ENCODE measurements at regions not wholly inside any gene's neighbourhood (a gene's known extent, or its start where the extent isn't known, plus 50 kb on each side); places are given as distances from the start of the nearest gene placed in this dataset.

- H3K4me3 ChIP-seq = no peak overlapping the region
- intact Hi-C loops (cut with DNase I) = no loop called here
- ATAC-seq = no peak
- no peak for DNase-seq
- no peaks in the 10 kb centered on the region for H3K27me3 ChIP-seq
- TF ChIP-seq CTCF (IDR thresholded peaks at IDR 0.05) (no peak), POLR2A (IDR thresholded peaks at IDR 0.05) (no peak)
- 28% methylated on average over 4 of the region's 5 CpGs for WGBS (ENCODE audit: insufficient coverage, low coverage, low lambda C conversion rate, missing lambda C conversion rate)
- no peaks in the 10 kb centered on the region for H3K4me1 ChIP-seq
- no peaks in the 10 kb centered on the region for H3K36me3 ChIP-seq
- no peaks in the 10 kb centered on the region for H3K9me3 ChIP-seq
- H3K27ac ChIP-seq = no peak overlapping the region
These were observed 592.7 kb downstream of the EPHA7 start for GRCh38 chr6:92826633-92827032.

- Histone ChIP-seq H3K9me3 (no peaks in the 10 kb centered on the region), H3K27ac (no peak overlapping the region), H3K4me3 (no peak overlapping the region), H3K4me1 (no peaks in the 10 kb centered on the region), H3K27me3 (no peaks in the 10 kb centered on the region), H3K36me3 (no peaks in the 10 kb centered on the region)
- intact Hi-C loops (cut with DNase I) = no loop called here
- 51% methylated on average over 4 of the region's 4 CpGs for WGBS (ENCODE audit: insufficient coverage, low coverage, low lambda C conversion rate, missing lambda C conversion rate)
- ATAC-seq (no peak), DNase-seq (no peak)
- TF ChIP-seq CTCF (IDR thresholded peaks at IDR 0.05) (no peak), POLR2A (IDR thresholded peaks at IDR 0.05) (no peak)
These were observed 597.1 kb downstream of the EPHA7 start for GRCh38 chr6:92822222-92822621.

GRCh38 chr6:92820601-92821000 is 598.8 kb downstream of the EPHA7 start:
- ATAC-seq (no peak), DNase-seq (no peak)
- 44% methylated on average over 6 of the region's 6 CpGs for WGBS (ENCODE audit: insufficient coverage, low coverage, low lambda C conversion rate, missing lambda C conversion rate)
- H3K9me3 ChIP-seq = no peaks in the 10 kb centered on the region
- no peaks in the 10 kb centered on the region for H3K36me3 ChIP-seq
- H3K27me3 ChIP-seq = no peaks in the 10 kb centered on the region
- H3K4me1 ChIP-seq = no peaks in the 10 kb centered on the region
- H3K4me3 ChIP-seq = no peak overlapping the region
- H3K27ac ChIP-seq = no peak overlapping the region
- TF ChIP-seq POLR2A (IDR thresholded peaks at IDR 0.05) = no peak
- no peak for TF ChIP-seq CTCF (IDR thresholded peaks at IDR 0.05)
- intact Hi-C loops (cut with DNase I) = no loop called here

GRCh38 chr6:92810913-92811312 is 608.4 kb downstream of the EPHA7 start:
- peak; percentile 70 to 81 (median 77) for ATAC-seq
- Histone ChIP-seq H3K9me3 (no peaks in the 10 kb centered on the region), H3K4me1 (no peaks in the 10 kb centered on the region), H3K27me3 (peaks cover 0 to 5% of the 10 kb centered on the region in 2 donors), H3K36me3 (no peaks in the 10 kb centered on the region), H3K27ac (no peak overlapping the region), H3K4me3 (no peak overlapping the region)
- peak in 2 of 3 donors; percentile 46 for DNase-seq
- intact Hi-C loops (cut with DNase I) = no loop called here
- TF ChIP-seq CTCF (IDR thresholded peaks at IDR 0.05) (peak; percentile 29 to 51 (median 42)), POLR2A (IDR thresholded peaks at IDR 0.05) (no peak)
- WGBS (ENCODE audit: insufficient coverage, low coverage, low lambda C conversion rate, missing lambda C conversion rate) = 7% methylated on average over 3 of the region's 3 CpGs

- no peaks in the 10 kb centered on the region for H3K9me3 ChIP-seq
- H3K27me3 ChIP-seq = peaks cover 0 to 5% of the 10 kb centered on the region in 2 donors
- no peaks in the 10 kb centered on the region for H3K4me1 ChIP-seq
- H3K27ac ChIP-seq = no peak overlapping the region
- intact Hi-C loops (cut with DNase I) = no loop called here
- TF ChIP-seq POLR2A (IDR thresholded peaks at IDR 0.05) (no peak), CTCF (IDR thresholded peaks at IDR 0.05) (no peak)
- no peak overlapping the region for H3K4me3 ChIP-seq
- DNase-seq (no peak), ATAC-seq (no peak)
- 26% methylated on average over 2 of the region's 2 CpGs for WGBS (ENCODE audit: insufficient coverage, low coverage, low lambda C conversion rate, missing lambda C conversion rate)
- H3K36me3 ChIP-seq = no peaks in the 10 kb centered on the region
These were observed 613.1 kb downstream of the EPHA7 start for GRCh38 chr6:92806254-92806653.
